ENCODE measurements at regions not wholly inside any gene's neighbourhood (a gene's known extent, or its start where the extent isn't known, plus 50 kb on each side); places are given as distances from the start of the nearest gene placed in this dataset.
"Not testable (repeated sequence)": the region's sequence is repeated elsewhere in the genome, so short reads cannot be mapped to it uniquely, and the experiment has no call there.

GRCh38 chr1:9465640-9466039 is 73.6 kb upstream of the SLC25A33 start:
- no peak for DNase-seq

- no peak for DNase-seq
These were observed 72.2 kb upstream of the SLC25A33 start for GRCh38 chr1:9466780-9467758.

GRCh38 chr1:9469882-9470281 is 69.4 kb upstream of the SLC25A33 start:
- not testable (repeated sequence) for DNase-seq

- DNase-seq, result no peak
These were observed 67.6 kb upstream of the SLC25A33 start for GRCh38 chr1:9471679-9472078.

GRCh38 chr1:9472386-9473031 is 66.8 kb upstream of the SLC25A33 start:
- no peak for DNase-seq

- no peak for DNase-seq
These were observed 66.0 kb upstream of the SLC25A33 start for GRCh38 chr1:9473032-9473807.

GRCh38 chr1:9475061-9475627 is 64.1 kb upstream of the SLC25A33 start:
- DNase-seq, result no peak

- DNase-seq, result no peak
These were observed 62.3 kb upstream of the SLC25A33 start for GRCh38 chr1:9476790-9477463.

- no peak for DNase-seq
These were observed 61.7 kb upstream of the SLC25A33 start for GRCh38 chr1:9477535-9477934.

GRCh38 chr1:9478021-9478420 is 61.2 kb upstream of the SLC25A33 start:
- DNase-seq, result no peak

GRCh38 chr1:9481048-9481447 is 58.2 kb upstream of the SLC25A33 start:
- no peak for DNase-seq

GRCh38 chr1:9482403-9482802 is 56.9 kb upstream of the SLC25A33 start:
- DNase-seq, result no peak

- DNase-seq, result no peak
These were observed 56.3 kb upstream of the SLC25A33 start for GRCh38 chr1:9482816-9483572.

- no peak for DNase-seq
These were observed 52.7 kb upstream of the SLC25A33 start for GRCh38 chr1:9486466-9487140.

Data from left kidney (tissue), 1 donor.